ENCODE measurements at regions not wholly inside any gene's neighbourhood (a gene's known extent, or its start where the extent isn't known, plus 50 kb on each side); places are given as distances from the start of the nearest gene placed in this dataset.
"Not testable (repeated sequence)": the region's sequence is repeated elsewhere in the genome, so short reads cannot be mapped to it uniquely, and the experiment has no call there.

DNA sequence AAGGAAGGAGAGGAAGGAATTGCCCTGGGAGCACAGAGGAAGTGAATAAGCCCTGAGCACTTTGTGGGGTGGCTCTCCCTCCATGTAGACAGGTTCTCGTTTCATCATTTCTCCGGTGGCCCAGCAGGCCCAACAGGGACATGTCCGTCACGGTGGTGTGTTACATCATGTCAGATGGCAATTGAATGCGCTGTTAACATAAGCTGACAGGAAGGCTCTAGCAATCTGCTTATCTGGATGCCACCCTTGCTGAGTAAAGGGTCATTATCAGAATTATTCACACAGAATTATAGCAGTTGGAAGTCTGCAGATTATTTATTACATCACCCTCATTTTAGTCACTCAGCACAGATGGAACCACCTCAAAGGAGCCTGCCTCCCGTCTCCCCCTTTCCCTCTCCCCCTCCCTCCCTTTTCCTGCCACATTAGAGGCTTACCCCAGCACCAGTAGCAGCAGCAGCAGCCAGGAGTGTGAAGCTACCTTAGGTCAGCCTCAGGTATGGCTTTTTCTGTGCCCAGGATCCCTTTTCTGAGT lies 124.3 kb upstream of the TRIM2 start:
- no peak for DNase-seq

DNA sequence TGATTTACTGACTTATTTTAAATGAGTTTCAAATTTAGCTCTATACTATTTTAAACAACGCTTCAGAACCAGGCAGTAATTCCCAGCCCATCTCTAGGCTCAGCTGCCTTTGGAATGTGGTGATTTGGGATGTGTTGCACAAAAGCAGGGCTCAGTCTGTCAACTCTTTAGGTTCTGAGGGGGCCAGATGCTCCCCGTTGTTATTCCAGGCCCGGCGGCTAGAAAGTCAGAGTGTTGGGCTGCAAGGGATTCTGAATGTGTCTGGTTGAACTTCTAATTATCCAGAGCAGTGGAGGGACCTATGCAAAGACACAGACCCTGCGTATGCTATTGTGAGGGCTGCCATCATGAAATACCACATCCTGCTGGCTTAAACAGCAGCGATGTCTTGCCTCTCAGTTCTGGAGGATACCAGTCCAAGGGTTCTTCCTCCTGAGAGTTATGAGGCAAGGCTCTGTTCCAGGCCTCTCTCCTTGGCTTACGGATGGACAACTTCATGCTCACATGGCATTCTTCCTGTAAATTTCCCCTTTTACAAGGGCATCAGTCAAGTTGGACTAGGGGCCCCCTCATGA lies 123.2 kb upstream of the TRIM2 start:
- DNase-seq: no peak

DNA sequence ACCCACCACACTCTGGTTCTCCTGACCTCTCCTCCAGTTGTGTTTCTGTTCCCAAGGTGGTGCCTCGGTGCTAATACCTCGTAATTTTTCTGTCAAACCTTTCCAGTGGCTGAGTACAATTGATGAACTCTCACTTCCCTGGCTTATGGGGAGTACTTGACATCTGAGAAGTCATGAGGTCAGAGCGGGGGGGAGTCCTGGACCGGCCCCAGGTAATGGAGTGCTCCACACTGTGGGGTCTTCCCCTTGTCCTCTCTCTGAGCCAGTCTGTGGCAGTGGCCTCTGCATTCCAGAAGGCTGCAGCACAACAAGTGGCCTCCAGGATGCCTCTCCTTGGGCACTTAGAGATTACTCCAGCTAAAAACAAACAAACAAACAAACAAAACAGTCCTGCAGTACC lies 122.5 kb upstream of the TRIM2 start:
- DNase-seq: no peak

- DNase-seq: peak; percentile 7
Observed at GRCh38 chr4:153082322-153083301, 121.6 kb upstream of the TRIM2 start.

DNA sequence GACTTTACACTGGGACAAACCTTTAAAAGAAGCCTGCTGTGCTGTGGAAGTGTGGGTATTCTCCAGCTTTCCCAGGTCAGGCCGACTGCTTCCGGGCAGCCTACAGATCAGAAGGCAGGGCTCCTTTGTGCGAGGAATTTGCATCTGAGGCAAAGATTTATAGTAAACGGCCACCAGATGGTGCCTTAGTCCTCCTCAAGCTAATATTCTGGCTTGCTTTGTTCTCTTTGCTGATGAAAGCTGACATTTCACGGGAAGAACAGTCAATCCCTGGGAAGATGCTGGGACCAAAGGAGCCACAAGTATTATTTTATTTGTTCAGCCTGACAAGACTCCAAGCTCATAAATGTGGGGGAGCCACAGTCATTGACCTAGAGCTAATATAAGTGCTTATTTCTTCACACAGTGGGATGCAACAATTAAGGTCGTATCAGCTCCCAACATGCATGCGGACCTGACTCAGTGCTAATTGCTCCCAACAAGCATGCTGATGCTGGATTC lies 120.7 kb upstream of the TRIM2 start:
- peak; percentile 65 for DNase-seq

DNA sequence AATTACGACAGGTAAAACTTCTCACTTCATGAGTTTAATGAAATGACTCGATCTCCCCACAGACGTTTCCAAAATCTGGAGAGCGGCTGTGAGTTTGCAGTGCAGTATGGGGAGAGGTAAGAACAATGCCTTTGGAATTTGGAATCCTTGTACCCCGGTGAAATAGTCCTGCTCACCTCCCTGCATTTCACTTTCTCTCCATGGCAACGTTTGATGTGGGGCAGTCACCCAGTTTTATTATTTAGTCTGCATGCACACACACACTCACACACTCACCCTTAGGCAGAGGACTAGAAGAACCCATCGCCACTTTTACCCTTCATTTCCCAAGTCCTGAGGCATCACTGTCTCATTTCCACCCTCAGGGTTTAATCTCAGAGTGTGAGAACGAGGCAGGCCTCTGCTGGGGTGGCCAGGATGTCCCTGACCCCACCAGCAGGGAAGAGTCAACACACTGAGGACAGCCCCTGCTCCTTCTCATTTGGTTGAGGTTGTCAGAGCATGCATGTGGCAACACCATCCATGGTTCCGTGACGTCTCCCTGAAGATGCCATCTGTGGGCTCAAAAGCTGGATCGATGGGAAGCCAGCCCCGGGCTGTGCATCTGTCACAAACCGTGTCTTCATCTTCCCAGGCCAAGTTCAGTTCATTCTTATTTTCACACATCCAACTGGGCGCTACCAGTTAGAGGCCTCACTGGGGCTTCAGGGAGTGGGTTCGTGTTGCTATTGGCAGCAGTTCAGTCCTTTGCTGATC lies 119.8 kb upstream of the TRIM2 start:
- no peak for DNase-seq

DNA sequence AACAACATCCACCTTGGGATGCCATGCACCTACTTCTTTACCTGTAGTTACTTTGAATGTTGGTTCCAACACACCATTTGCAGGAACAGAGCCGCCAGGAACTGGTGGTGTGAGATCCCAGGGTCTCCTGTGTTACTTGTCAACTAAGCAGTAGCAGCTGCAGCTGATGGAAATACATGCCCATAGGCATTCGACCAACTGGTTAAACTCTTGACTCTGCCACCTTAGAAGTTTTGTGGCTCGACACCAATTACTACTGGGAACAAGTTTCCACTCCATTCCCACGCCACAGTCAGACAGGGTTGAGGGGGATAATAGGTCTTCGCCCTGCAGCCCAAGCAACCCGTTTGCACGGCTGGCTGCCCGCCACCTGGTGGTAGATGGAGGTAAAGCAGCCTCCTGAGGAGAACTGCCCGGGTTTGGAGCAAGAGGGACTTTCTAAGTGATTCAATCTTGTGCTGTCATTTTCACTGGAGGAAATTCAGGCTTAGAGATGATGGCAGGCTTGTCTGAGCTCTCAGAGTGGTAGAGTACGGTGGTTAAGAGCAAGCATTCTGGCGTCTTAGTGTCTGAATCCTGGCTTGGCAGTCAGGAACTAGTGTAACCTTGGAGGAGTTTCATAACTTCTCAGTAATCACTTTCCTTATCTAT lies 119.1 kb upstream of the TRIM2 start:
- peak; percentile 76 for DNase-seq

DNA sequence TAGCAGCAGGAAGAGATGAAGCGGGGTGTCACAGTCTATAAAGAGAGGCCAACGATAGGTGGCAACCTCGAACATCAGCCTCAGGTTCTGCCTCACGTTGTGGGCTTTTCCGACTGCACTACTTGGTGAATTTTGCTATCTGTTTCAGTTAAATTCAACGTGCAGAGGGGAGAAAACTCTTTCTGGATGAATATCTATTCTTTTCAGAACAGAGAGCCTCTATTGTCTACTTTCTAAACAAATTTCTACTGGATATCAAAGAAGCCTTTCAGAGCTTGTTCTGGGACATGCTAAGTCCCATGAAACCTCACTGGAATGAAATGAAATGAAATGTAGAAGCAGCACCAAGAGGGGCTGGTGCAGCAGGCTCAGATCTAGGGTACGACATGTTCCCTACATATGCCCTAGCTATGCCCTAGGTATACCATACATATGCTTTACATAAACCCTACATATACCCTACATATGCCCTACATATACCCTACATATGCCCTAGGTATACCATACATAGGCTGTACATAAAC lies 116.5 kb upstream of the TRIM2 start:
- DNase-seq: no peak

GRCh38 chr4:153089742-153090141 lies 114.5 kb upstream of the TRIM2 start:
- no peak for DNase-seq

DNA sequence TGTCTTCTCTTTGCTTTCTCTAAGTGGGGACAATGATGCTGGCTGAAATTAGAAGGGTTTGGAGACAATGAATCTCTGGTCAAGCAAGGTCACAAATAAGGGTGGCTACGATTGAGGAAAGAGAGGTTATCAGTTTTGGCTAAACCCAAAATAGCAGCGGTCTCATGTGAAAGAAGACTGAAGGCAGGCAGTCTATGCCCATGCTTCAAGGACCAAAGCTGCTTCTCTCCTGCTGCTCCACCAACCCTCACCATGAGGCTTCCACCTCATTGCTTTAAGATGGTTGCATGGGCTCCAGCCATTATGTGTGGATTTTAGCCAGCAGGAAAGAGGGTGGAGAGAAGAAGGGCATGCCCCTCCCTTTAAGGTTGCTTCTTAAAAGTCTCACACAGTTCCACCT lies 114.1 kb upstream of the TRIM2 start:
- no peak for DNase-seq

DNA sequence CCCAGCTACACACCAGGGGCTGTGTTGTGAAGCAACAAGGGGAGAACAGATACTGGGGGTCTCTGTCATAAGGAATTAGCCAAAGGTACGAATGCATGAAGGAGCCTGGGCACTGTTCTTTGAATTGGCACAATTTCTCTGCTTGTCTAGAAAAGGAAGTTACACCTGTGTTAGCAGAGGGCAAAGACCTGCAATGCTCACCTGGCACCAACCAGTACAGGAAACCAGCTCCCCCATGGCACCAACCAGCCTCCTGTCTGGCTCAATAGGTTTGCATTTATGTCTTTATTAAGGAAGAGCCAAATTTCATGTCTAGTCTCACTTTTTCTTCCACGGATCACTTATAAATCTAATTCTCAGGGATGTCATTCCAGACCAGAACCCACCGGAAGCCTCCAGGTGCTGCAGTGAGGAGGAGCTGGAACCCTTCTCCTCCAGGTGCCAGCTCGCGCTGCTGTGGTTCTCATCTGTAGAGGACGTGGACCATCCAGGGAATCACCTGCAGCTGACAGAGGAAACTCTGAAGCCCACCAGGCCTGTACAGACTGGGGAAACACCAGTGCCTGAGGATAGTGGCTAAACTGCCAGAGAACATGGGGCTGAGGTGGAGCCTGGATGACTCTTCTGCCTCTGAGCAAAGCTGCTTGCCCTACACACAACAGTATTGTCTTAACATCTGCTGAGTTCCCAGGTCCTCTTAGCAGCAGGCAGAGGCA lies 113.4 kb upstream of the TRIM2 start:
- DNase-seq: no peak

GRCh38 chr4:153093396-153093795 lies 110.8 kb upstream of the TRIM2 start:
- no peak for DNase-seq

DNA sequence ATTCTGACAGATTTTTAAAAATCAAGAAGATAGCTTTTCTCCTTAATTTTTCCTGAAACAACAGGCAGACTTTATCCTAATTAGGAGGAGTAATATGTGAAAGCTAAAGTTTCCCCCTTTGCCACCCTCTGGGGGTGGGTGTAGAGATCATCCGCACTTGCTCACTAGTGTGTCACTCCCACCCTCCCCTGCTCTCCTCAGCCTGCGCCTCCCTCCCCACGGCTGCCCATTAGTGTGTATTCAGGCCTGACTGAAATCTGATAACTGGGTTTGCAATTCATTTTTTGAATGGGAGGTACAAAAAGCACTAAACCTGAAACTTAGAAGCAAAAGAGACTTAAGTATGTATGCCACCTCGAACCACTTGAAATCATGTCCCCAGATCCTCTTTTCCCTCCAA lies 110.4 kb upstream of the TRIM2 start:
- no peak for DNase-seq

DNA sequence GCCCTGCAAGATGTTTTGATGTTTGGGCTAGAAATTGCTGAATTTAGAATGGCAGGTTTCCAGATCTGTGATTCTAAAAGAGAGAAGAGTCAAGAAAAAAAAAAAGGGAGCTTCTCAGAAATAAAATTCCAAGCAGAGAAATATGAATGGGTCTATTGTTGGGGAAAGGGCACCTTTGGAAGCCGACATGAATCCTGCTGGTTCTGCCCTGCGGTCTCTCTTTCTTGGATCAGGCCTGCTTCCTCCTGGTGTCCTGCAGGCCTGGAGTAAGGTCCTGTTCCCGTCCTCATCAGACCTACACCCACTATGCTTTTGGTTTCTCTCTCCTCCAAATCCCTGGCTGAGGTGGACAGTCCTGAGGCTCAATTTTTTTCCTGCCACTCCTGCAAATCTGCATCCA lies 109.8 kb upstream of the TRIM2 start:
- no peak for DNase-seq

DNA sequence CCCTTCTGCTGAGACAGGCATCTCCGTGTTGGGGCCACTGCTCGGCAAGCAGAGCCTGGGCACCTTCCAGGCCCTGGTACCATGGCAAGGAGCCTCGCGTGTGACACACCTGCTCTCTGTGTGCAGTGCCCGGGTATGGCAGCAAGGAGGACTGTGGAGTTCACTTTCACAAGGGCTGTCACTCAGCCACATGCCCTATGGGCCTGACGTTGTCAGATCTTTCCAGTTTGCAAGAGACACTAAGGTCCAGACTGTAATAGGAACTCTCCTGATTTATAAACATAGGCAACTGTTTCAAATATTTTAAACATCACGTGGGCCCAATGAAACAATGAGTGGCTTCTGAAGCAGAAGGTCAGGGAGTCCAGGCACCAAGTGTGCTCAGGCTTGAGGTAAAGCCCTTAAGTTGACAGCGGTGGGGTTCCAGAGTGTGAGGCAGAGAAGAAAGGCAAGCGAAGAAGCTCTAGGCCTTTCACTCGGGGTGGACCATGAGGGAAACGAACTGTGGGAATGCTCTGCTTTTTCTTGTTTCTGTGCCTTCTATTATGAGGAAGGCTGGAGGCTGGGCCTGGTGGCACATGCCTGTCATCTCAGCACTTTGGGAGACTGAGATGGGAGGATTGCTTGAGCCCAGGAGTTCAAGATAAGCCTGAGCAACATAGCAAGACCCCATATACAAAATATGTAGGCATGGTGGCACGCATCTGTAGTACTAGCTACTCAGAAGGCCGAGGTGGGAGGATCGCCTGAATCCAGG lies 108.6 kb upstream of the TRIM2 start:
- no peak for DNase-seq

GRCh38 chr4:153096344-153096743 lies 107.9 kb upstream of the TRIM2 start:
- DNase-seq: no peak

GRCh38 chr4:153098427-153098826 lies 105.8 kb upstream of the TRIM2 start:
- DNase-seq: no peak

DNA sequence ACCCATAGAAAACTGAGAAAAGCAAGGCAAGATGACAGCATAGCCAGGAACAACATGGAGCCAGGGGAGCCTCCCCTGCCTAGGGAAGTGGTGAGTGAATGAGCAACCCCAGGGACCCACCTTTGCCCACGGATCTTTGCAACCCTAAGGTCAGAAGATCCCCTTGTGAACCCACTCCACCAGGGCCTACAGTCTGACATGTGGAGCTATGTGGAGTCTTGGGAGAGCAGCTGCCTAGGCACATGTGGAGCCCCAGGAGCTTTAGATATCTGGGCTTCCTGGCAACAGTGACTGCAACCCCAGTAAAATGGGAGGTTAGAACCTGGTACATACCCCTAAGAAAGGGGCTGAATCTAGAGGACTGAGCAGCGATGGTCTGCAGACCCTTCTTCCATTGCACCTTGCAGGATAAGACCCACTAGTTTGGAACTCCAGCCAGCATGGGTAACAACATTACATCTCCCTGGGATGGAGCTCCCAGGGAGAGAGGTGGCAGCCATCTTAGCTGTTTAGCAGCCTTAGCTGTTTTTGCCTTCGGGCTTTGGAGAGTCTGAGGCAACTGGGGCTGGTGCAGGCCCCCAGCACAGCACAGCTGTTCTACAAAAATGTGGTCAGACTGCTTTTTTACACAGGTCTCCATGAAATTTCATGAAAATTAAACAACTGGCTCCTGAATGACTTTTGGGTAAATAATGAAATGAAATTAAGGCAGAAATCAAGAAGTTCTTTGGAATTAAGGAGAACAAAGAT lies 104.7 kb upstream of the TRIM2 start:
- DNase-seq: no peak

- DNase-seq: not testable (repeated sequence)
Observed at GRCh38 chr4:153106736-153107135, 97.5 kb upstream of the TRIM2 start.

DNA sequence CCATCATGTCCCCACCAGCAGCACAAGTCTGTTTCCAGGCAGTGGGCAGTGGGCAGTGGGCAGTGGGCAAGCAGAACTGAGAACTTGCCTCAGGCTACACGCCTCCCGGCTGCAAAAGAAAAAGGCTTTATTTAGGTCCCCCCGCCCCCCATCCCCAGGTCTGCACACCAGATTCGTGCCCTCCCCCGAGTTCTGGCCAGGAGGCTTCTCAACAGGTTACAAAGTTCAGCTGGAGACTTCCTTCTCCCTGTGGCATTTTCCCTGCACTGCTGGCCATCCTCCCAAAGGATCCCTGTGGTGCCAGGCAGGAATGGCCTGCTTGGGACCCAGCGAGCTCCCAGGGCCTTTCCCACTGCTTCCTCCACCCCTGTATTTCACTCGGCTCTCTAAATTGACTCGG lies 97.0 kb upstream of the TRIM2 start:
- DNase-seq: no peak

All from CD4-positive, alpha-beta T cell treated with Interleukin-21 for 1 hour (primary cell).